ENCODE measurements at regions not wholly inside any gene's neighbourhood (a gene's known extent, or its start where the extent isn't known, plus 50 kb on each side); places are given as distances from the start of the nearest gene placed in this dataset.

DNA sequence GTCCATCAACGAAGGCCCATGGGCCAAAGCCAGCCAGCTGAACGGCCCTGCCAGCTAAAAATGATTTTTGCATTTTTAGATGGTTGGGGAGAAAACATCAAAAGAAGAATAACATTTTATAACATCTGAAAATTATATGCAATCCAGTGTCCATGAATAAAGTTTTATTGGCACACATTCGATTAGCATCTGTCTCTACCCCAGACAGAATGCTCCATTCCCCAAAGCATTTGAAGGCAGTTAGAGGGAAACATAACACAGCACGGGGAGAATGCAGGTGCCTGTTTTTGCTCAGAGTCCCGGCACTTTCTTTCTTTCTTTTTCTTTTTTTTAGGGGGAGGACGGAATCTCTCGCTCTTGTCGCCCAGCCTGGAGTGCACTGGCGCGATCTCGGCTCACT, 110.7 kb downstream of the ZNF664 start:
- TF ChIP-seq ELF4 (IDR thresholded peaks at IDR 0.05) (no peak), FOXA1 (IDR thresholded peaks at IDR 0.05) (no peak), SUZ12 (IDR thresholded peaks at IDR 0.05) (no peak), FOXK2 (IDR thresholded peaks at IDR 0.05) (no peak), HDGF (IDR thresholded peaks at IDR 0.05; ENCODE audit: borderline replicate concordance) (no peak), TARDBP (IDR thresholded peaks at IDR 0.05) (no peak)

All from HEK293T (cell line).